H1 (cell line): ENCODE measurements at regions not wholly inside any gene's neighbourhood (a gene's known extent, or its start where the extent isn't known, plus 50 kb on each side); places are given as distances from the start of the nearest gene placed in this dataset.

Source experiments
- CTCF ChIP-seq, 3 experiments: IDR thresholded peaks; 1 replicate in 2 of 3; 2 replicates in 1 of 3; pipeline versions ENCODE4 v1.5.1 to v1.6.1; 2011; ENCODE audit warnings: low read length in 3 of 3, mild to moderate bottlenecking in 3 of 3, inconsistent platforms in 2 of 3, low read depth in 1 of 3, moderate library complexity in 1 of 3; ENCODE audit not compliant: insufficient read depth in 1 of 3; ENCODE audit errors: control extremely low read depth in 1 of 3
- GABPA ChIP-seq: IDR thresholded peaks from 2 replicates; pipeline ENCODE4 v1.6.1; 2011; ENCODE audit warnings: mild to moderate bottlenecking, low read length, moderate library complexity, borderline replicate concordance; ENCODE audit not compliant: insufficient read depth
- NRF1 ChIP-seq: IDR thresholded peaks from 2 replicates; pipeline ENCODE4 v1.6.1; 2011; ENCODE audit warnings: mild to moderate bottlenecking, low read depth, low read length, improper control_type of control experiment
- SIX5 ChIP-seq: IDR thresholded peaks from 2 replicates; pipeline ENCODE4 v1.6.1; 2011; ENCODE audit warnings: mild to moderate bottlenecking, low read depth, low read length

GRCh38 chr6:166824146-166824879 lies 132.0 kb downstream of the RNASET2 start:
- TF ChIP-seq CTCF (IDR thresholded peaks at IDR 0.05; ENCODE audit: control extremely low read depth in 1 of 3, insufficient read depth in 1 of 3, low read depth in 1 of 3, low read length in 3 of 3): no peak
- no peak for TF ChIP-seq NRF1
- no peak for TF ChIP-seq SIX5
- no peak for TF ChIP-seq GABPA
